ENCODE measurements at regions not wholly inside any gene's neighbourhood (a gene's known extent, or its start where the extent isn't known, plus 50 kb on each side); places are given as distances from the start of the nearest gene placed in this dataset.

DNA sequence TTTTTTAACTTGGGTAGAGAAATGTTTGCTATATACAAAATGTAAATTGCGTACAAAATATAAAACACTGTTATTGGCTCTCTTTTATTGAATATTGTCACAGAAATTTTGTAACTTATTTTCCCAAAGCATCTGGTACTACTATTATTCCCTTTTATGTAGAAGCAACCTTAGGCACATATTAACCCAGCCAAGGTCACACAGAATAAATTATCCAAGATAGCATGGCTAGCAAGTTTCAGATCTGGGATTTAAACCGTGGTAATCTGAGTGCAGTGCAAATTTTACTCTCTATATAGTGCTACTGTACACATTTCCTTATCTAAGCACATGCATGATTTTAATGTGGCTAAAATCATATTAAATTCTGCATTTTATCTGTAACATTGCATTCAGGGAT, 1190.5 kb upstream of the LRRTM3 start:
- Histone ChIP-seq H3K9me3 (replicated peaks; ENCODE audit: insufficient read depth, low read length) (no peaks in the 10 kb centered on the region), H3K4me2 (ENCODE audit: low read depth, low read length) (no peak overlapping the region), H3K4me1 (ENCODE audit: low read length) (no peaks in the 10 kb centered on the region), H3K9me2 (replicated peaks; ENCODE audit: insufficient read depth, low read length) (no peaks in the 10 kb centered on the region), H2AFZ (ENCODE audit: low read length) (no peak overlapping the region), H3K27ac (ENCODE audit: low read length) (no peak overlapping the region), H4K20me1 (ENCODE audit: insufficient read depth, low read length) (no peaks in the 10 kb centered on the region), H3F3A (ENCODE audit: insufficient read depth, low read length) (no peaks in the 10 kb centered on the region), H3K36me3 (replicated peaks; ENCODE audit: insufficient read depth, low read length) (no peaks in the 10 kb centered on the region), H3K9ac (ENCODE audit: low read length) (no peak overlapping the region), H3K79me2 (ENCODE audit: low read length) (no peaks in the 10 kb centered on the region), H3K4me3 (ENCODE audit: low read length) (no peak overlapping the region), H3K27me3 (replicated peaks; ENCODE audit: insufficient read depth, low read length) (no peaks in the 10 kb centered on the region)
- no peak for TF ChIP-seq EZH2phosphoT487 (IDR thresholded peaks at IDR 0.05; ENCODE audit: low read length)
- TF ChIP-seq, protein P1, sequence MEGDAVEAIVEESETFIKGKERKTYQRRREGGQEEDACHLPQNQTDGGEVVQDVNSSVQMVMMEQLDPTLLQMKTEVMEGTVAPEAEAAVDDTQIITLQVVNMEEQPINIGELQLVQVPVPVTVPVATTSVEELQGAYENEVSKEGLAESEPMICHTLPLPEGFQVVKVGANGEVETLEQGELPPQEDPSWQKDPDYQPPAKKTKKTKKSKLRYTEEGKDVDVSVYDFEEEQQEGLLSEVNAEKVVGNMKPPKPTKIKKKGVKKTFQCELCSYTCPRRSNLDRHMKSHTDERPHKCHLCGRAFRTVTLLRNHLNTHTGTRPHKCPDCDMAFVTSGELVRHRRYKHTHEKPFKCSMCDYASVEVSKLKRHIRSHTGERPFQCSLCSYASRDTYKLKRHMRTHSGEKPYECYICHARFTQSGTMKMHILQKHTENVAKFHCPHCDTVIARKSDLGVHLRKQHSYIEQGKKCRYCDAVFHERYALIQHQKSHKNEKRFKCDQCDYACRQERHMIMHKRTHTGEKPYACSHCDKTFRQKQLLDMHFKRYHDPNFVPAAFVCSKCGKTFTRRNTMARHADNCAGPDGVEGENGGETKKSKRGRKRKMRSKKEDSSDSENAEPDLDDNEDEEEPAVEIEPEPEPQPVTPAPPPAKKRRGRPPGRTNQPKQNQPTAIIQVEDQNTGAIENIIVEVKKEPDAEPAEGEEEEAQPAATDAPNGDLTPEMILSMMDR (IDR thresholded peaks at IDR 0.05; ENCODE audit: low read length) = no peak
- TF ChIP-seq EZH2 (optimal IDR thresholded peaks at IDR 0.05; ENCODE audit: low read depth, low read length) = no peak
- no peak for DNase-seq

DNA sequence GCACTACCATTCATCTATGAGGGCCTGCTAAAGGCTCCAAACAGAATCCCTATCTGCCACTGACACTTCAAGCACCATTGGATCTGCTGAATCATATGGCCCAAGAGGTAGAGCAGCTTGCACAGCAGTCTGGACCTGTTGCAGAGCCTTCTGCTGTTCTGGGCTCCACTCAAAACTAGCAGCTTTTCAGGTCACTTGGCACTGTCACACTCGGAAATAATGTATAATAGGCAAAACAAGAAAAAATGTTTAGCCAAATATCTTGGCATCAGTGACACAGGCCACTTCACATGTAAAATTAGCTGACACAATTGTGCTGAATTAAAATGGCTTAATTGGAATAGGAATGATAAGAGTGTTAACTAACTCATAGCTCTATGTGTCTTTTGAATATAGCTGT, 1182.9 kb upstream of the LRRTM3 start:
- TF ChIP-seq EZH2 (optimal IDR thresholded peaks at IDR 0.05; ENCODE audit: low read depth, low read length) (no peak), EZH2phosphoT487 (IDR thresholded peaks at IDR 0.05; ENCODE audit: low read length) (no peak)
- TF ChIP-seq, protein P1 (IDR thresholded peaks at IDR 0.05; ENCODE audit: low read length) = no peak
- Histone ChIP-seq H4K20me1 (ENCODE audit: insufficient read depth, low read length) (no peaks in the 10 kb centered on the region), H3K4me3 (ENCODE audit: low read length) (no peak overlapping the region), H3K27ac (ENCODE audit: low read length) (no peak overlapping the region), H3F3A (ENCODE audit: insufficient read depth, low read length) (no peaks in the 10 kb centered on the region), H2AFZ (ENCODE audit: low read length) (no peak overlapping the region), H3K9me3 (replicated peaks; ENCODE audit: insufficient read depth, low read length) (no peaks in the 10 kb centered on the region), H3K4me1 (ENCODE audit: low read length) (no peaks in the 10 kb centered on the region), H3K36me3 (replicated peaks; ENCODE audit: insufficient read depth, low read length) (no peaks in the 10 kb centered on the region), H3K9ac (ENCODE audit: low read length) (no peak overlapping the region), H3K9me2 (replicated peaks; ENCODE audit: insufficient read depth, low read length) (no peaks in the 10 kb centered on the region), H3K79me2 (ENCODE audit: low read length) (no peaks in the 10 kb centered on the region), H3K27me3 (replicated peaks; ENCODE audit: insufficient read depth, low read length) (no peaks in the 10 kb centered on the region), H3K4me2 (ENCODE audit: low read depth, low read length) (no peak overlapping the region)
- DNase-seq = no peak

DNA sequence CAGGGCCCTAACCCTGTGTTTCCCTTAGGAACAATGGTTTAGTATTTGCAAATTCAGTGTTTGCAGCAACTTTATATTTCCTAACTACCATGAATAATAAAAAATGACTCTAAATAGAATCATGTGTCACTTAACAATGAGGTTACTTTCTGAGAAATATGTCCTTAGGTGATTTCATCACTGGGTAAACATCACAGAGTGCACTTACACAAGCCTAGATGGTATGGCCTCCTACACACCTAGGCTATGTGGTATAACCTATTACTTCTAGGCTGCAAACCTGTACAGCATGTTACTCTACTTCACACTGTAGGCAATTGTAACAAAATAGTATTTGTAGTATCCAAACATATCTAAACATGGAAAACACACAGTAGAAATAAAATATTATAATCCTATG, 1174.6 kb upstream of the LRRTM3 start:
- no peaks in the 10 kb centered on the region for H3K9me2 ChIP-seq (replicated peaks; ENCODE audit: insufficient read depth, low read length)
- no peaks in the 10 kb centered on the region for H4K20me1 ChIP-seq (ENCODE audit: insufficient read depth, low read length)
- H3F3A ChIP-seq (ENCODE audit: insufficient read depth, low read length) = no peaks in the 10 kb centered on the region
- no peaks in the 10 kb centered on the region for H3K36me3 ChIP-seq (replicated peaks; ENCODE audit: insufficient read depth, low read length)
- DNase-seq = no peak
- no peak overlapping the region for H3K4me3 ChIP-seq (ENCODE audit: low read length)
- no peaks in the 10 kb centered on the region for H3K27me3 ChIP-seq (replicated peaks; ENCODE audit: insufficient read depth, low read length)
- H3K27ac ChIP-seq (ENCODE audit: low read length) = no peak overlapping the region
- TF ChIP-seq, protein P1 (IDR thresholded peaks at IDR 0.05; ENCODE audit: low read length) = no peak
- TF ChIP-seq EZH2 (optimal IDR thresholded peaks at IDR 0.05; ENCODE audit: low read depth, low read length) (no peak), EZH2phosphoT487 (IDR thresholded peaks at IDR 0.05; ENCODE audit: low read length) (no peak)
- H3K9ac ChIP-seq (ENCODE audit: low read length) = no peak overlapping the region
- H2AFZ ChIP-seq (ENCODE audit: low read length) = no peak overlapping the region
- H3K4me1 ChIP-seq (ENCODE audit: low read length) = no peaks in the 10 kb centered on the region
- no peaks in the 10 kb centered on the region for H3K79me2 ChIP-seq (ENCODE audit: low read length)
- H3K4me2 ChIP-seq (ENCODE audit: low read depth, low read length) = no peak overlapping the region
- no peaks in the 10 kb centered on the region for H3K9me3 ChIP-seq (replicated peaks; ENCODE audit: insufficient read depth, low read length)

All from MM.1S (cell line).